ENCODE measurements at regions not wholly inside any gene's neighbourhood (a gene's known extent, or its start where the extent isn't known, plus 50 kb on each side); places are given as distances from the start of the nearest gene placed in this dataset.
"Not testable (repeated sequence)": the region's sequence is repeated elsewhere in the genome, so short reads cannot be mapped to it uniquely, and the experiment has no call there.

DNA sequence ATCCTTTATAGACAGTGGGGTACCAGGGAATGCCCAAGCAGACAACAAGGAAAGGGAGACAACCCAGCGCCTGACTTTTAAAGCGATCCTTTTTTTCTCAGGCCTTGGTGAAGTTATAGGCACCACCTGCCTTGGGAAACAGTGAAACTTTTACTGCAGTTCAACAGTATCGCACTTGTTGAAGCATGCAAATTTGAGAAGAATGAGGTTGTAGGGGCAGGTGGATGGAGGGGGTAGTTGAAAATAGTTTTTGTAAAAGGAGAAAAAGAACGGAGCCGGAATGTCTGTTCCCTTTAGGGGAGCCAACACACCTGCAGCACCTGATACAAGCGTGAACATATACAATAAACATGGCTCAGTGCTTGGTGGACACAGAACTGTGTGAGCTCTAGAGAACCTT is 190.2 kb upstream of the NR3C1 start:
- Histone ChIP-seq H3K9ac (no peak overlapping the region), H3K4me1 (ENCODE audit: low read depth, poor library complexity, severe bottlenecking) (peaks cover 19% of the 10 kb centered on the region), H2AFZ (ENCODE audit: low read depth) (no peak overlapping the region), H3K27ac (no peak overlapping the region), H3K4me2 (no peak overlapping the region), H4K20me1 (ENCODE audit: insufficient read depth) (no peaks in the 10 kb centered on the region), H3K4me3 (IDR thresholded peaks at IDR 0.05; ENCODE audit: insufficient read depth, low read depth, low read length) (no peak overlapping the region), H3K36me3 (ENCODE audit: insufficient read depth) (no peaks in the 10 kb centered on the region), H3K79me2 (ENCODE audit: insufficient read depth, low read depth) (no peaks in the 10 kb centered on the region), H3K27me3 (ENCODE audit: insufficient read depth, low read depth) (no peaks in the 10 kb centered on the region)
- TF ChIP-seq, protein P1, sequence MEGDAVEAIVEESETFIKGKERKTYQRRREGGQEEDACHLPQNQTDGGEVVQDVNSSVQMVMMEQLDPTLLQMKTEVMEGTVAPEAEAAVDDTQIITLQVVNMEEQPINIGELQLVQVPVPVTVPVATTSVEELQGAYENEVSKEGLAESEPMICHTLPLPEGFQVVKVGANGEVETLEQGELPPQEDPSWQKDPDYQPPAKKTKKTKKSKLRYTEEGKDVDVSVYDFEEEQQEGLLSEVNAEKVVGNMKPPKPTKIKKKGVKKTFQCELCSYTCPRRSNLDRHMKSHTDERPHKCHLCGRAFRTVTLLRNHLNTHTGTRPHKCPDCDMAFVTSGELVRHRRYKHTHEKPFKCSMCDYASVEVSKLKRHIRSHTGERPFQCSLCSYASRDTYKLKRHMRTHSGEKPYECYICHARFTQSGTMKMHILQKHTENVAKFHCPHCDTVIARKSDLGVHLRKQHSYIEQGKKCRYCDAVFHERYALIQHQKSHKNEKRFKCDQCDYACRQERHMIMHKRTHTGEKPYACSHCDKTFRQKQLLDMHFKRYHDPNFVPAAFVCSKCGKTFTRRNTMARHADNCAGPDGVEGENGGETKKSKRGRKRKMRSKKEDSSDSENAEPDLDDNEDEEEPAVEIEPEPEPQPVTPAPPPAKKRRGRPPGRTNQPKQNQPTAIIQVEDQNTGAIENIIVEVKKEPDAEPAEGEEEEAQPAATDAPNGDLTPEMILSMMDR (conservative IDR thresholded peaks at IDR 0.05; ENCODE audit: low read depth, low read length): no peak

GRCh38 chr5:143592648-143593047 is 189.2 kb upstream of the NR3C1 start:
- Histone ChIP-seq H2AFZ (ENCODE audit: low read depth) (peak overlapping the region; percentile 69; the same call in 1 of the 2 replicates), H3K36me3 (ENCODE audit: insufficient read depth) (no peaks in the 10 kb centered on the region), H3K27ac (no peak overlapping the region), H3K4me2 (peak overlapping the region; percentile 27; the same call in 1 of the 2 replicates), H3K27me3 (ENCODE audit: insufficient read depth, low read depth) (no peaks in the 10 kb centered on the region), H3K9ac (no peak overlapping the region), H4K20me1 (ENCODE audit: insufficient read depth) (no peaks in the 10 kb centered on the region), H3K4me3 (IDR thresholded peaks at IDR 0.05; ENCODE audit: insufficient read depth, low read depth, low read length) (no peak overlapping the region), H3K4me1 (ENCODE audit: low read depth, poor library complexity, severe bottlenecking) (peaks cover 19% of the 10 kb centered on the region), H3K79me2 (ENCODE audit: insufficient read depth, low read depth) (no peaks in the 10 kb centered on the region)
- TF ChIP-seq, protein P1 (conservative IDR thresholded peaks at IDR 0.05; ENCODE audit: low read depth, low read length): no peak

GRCh38 chr5:143588933-143589662 is 185.6 kb upstream of the NR3C1 start:
- H4K20me1 ChIP-seq (ENCODE audit: insufficient read depth): no peaks in the 10 kb centered on the region
- no peak overlapping the region for H3K27ac ChIP-seq
- no peak overlapping the region for H3K4me3 ChIP-seq (IDR thresholded peaks at IDR 0.05; ENCODE audit: insufficient read depth, low read depth, low read length)
- no peaks in the 10 kb centered on the region for H3K27me3 ChIP-seq (ENCODE audit: insufficient read depth, low read depth)
- H3K79me2 ChIP-seq (ENCODE audit: insufficient read depth, low read depth): no peaks in the 10 kb centered on the region
- H2AFZ ChIP-seq (ENCODE audit: low read depth): peak overlapping the region; percentile 34; the same call in 1 of the 2 replicates
- H3K9ac ChIP-seq: no peak overlapping the region
- peaks cover 13% of the 10 kb centered on the region for H3K4me1 ChIP-seq (ENCODE audit: low read depth, poor library complexity, severe bottlenecking)
- H3K4me2 ChIP-seq: no peak overlapping the region
- H3K36me3 ChIP-seq (ENCODE audit: insufficient read depth): no peaks in the 10 kb centered on the region
- TF ChIP-seq, protein P1 (conservative IDR thresholded peaks at IDR 0.05; ENCODE audit: low read depth, low read length): no peak

DNA sequence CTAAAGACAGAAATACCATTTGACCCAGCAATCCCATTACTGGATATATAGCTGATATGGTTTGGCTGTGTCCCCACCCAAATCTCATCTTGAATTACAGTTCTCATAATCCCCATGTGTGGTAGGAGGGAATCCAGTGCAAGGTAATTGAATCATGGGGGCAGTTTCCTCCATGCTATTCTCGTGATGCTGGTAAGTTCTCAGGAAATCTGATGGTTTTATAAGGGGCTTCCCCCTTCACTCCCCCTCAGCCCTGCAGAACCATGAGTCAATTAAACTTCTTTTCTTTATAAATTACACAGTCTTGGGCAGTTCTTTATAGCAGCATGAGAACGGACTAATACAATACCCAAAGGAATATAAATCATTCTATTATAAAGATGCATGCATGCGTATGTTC is 184.6 kb upstream of the NR3C1 start:
- not testable (repeated sequence) for H4K20me1 ChIP-seq (ENCODE audit: insufficient read depth); H3K9ac ChIP-seq; H2AFZ ChIP-seq (ENCODE audit: low read depth); H3K4me3 ChIP-seq (IDR thresholded peaks at IDR 0.05; ENCODE audit: insufficient read depth, low read depth, low read length); H3K27ac ChIP-seq; H3K27me3 ChIP-seq (ENCODE audit: insufficient read depth, low read depth); H3K79me2 ChIP-seq (ENCODE audit: insufficient read depth, low read depth); H3K36me3 ChIP-seq (ENCODE audit: insufficient read depth); H3K4me2 ChIP-seq
- H3K4me1 ChIP-seq (ENCODE audit: low read depth, poor library complexity, severe bottlenecking): peaks cover 11% of the 10 kb centered on the region

DNA sequence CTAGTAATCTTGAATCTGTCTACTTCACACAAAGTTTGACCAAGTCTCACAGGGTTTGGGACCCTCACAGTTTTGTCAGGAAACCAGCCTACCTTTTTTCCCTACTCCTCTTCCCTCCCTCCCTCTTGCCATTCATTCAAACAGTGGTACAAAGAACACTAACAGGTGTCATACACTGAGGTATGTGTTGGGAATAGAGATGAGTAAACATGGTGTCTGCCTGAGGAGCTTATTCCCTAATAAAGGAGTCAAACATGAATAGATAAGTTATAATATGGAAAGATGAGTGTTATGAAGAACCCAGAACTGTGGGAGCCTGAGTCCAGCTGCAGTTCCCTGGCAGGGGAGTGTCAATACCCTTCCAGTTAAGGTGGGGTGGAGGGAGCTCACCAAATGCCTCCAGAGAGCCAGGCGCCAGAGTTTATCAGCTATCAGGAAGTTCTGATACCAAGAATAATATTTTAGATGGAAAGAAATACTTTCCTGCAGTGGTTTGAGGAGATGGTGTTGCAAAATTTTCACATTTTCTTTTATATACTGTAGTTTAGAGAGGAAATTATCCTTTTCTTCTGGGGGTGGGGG is 183.4 kb upstream of the NR3C1 start:
- H3K27ac ChIP-seq: no peak overlapping the region
- H3K79me2 ChIP-seq (ENCODE audit: insufficient read depth, low read depth): no peaks in the 10 kb centered on the region
- H3K27me3 ChIP-seq (ENCODE audit: insufficient read depth, low read depth): no peaks in the 10 kb centered on the region
- no peaks in the 10 kb centered on the region for H3K36me3 ChIP-seq (ENCODE audit: insufficient read depth)
- H3K9ac ChIP-seq: no peak overlapping the region
- no peak overlapping the region for H3K4me2 ChIP-seq
- peaks cover 4% of the 10 kb centered on the region for H3K4me1 ChIP-seq (ENCODE audit: low read depth, poor library complexity, severe bottlenecking)
- H2AFZ ChIP-seq (ENCODE audit: low read depth): no peak overlapping the region
- TF ChIP-seq, protein P1 (conservative IDR thresholded peaks at IDR 0.05; ENCODE audit: low read depth, low read length): no peak
- no peaks in the 10 kb centered on the region for H4K20me1 ChIP-seq (ENCODE audit: insufficient read depth)
- no peak overlapping the region for H3K4me3 ChIP-seq (IDR thresholded peaks at IDR 0.05; ENCODE audit: insufficient read depth, low read depth, low read length)
